ENCODE measurements at regions not wholly inside any gene's neighbourhood (a gene's known extent, or its start where the extent isn't known, plus 50 kb on each side); places are given as distances from the start of the nearest gene placed in this dataset.

DNA sequence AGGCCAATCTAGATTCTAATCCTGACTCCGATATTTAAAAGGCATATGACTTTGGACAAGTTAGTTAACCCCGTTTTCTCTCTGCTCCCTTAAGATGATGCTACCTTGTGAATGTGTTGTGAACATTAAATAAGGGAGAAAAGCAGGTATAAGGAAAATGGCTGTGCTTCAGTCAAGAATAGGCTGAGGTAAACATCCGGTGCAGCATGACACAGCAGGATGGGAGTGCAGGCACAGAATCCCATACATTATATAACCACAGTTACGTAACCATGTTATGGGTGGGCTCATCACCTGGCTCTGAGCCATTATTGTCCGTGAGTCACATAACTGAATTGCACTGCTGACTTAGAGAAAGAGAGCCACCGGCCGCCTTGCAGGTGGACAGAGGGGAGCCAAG, 382.2 kb upstream of the ANO5 start:
- Mint-ChIP-seq H3K36me3 (no peaks in the 10 kb centered on the region), H3K27me3 (no peaks in the 10 kb centered on the region), H3K4me3 (no peak overlapping the region), H3K9me3 (peaks cover 0 to 20% (median 6%) of the 10 kb centered on the region in 11 donors), H3K27ac (no peak overlapping the region), H3K4me1 (no peaks in the 10 kb centered on the region)
- ChIA-PET CTCF (interaction anchor here (0.6 kb wide), 1 partner anchor 20 kb away, joined by 3 read pairs; no protein-coding TSS in a partner anchor), POLR2A (no interaction called here)
- Histone ChIP-seq H3K4me3 (ENCODE audit: low read length) (no peak overlapping the region), H3K27ac (ENCODE audit: low read depth, low read length) (no peak overlapping the region), H3K36me3 (ENCODE audit: control insufficient read depth in 2 of 3, insufficient read depth in 3 of 3, low read length in 3 of 3) (no peaks in the 10 kb centered on the region), H3K27me3 (ENCODE audit: control insufficient read depth in 2 of 2, insufficient read depth in 2 of 2, low read length in 2 of 2) (no peaks in the 10 kb centered on the region), H3K9me3 (ENCODE audit: control insufficient read depth in 2 of 3, low read length in 3 of 3) (no peaks in the 10 kb centered on the region), H3K4me1 (ENCODE audit: control insufficient read depth in 2 of 2, insufficient read depth in 2 of 2, low read length in 2 of 2) (no peaks in the 10 kb centered on the region)
- no peak for DNase-seq
- no peak for ATAC-seq
- intact Hi-C loops (cut with micrococcal nuclease), result no loop called here

GRCh38 chr11:21811572-21811971, 381.3 kb upstream of the ANO5 start:
- H3K4me1 ChIP-seq (ENCODE audit: control insufficient read depth in 2 of 2, insufficient read depth in 2 of 2, low read length in 2 of 2), result no peaks in the 10 kb centered on the region
- H3K4me1 Mint-ChIP-seq, result no peaks in the 10 kb centered on the region
- no peak overlapping the region for H3K27ac Mint-ChIP-seq
- H3K36me3 ChIP-seq (ENCODE audit: control insufficient read depth in 2 of 3, insufficient read depth in 3 of 3, low read length in 3 of 3), result no peaks in the 10 kb centered on the region
- no peaks in the 10 kb centered on the region for H3K36me3 Mint-ChIP-seq
- ChIA-PET POLR2A (no interaction called here), CTCF (no interaction called here)
- intact Hi-C loops (cut with micrococcal nuclease), result no loop called here
- H3K27me3 Mint-ChIP-seq, result no peaks in the 10 kb centered on the region
- no peaks in the 10 kb centered on the region for H3K27me3 ChIP-seq (ENCODE audit: control insufficient read depth in 2 of 2, insufficient read depth in 2 of 2, low read length in 2 of 2)
- no peak for ATAC-seq
- H3K27ac ChIP-seq (ENCODE audit: low read depth, low read length), result no peak overlapping the region
- H3K9me3 Mint-ChIP-seq, result peaks cover 0 to 15% (median 6%) of the 10 kb centered on the region in 11 donors
- no peak for DNase-seq
- H3K4me3 Mint-ChIP-seq, result no peak overlapping the region
- no peak overlapping the region for H3K4me3 ChIP-seq (ENCODE audit: low read length)
- no peaks in the 10 kb centered on the region for H3K9me3 ChIP-seq (ENCODE audit: control insufficient read depth in 2 of 3, low read length in 3 of 3)

DNA sequence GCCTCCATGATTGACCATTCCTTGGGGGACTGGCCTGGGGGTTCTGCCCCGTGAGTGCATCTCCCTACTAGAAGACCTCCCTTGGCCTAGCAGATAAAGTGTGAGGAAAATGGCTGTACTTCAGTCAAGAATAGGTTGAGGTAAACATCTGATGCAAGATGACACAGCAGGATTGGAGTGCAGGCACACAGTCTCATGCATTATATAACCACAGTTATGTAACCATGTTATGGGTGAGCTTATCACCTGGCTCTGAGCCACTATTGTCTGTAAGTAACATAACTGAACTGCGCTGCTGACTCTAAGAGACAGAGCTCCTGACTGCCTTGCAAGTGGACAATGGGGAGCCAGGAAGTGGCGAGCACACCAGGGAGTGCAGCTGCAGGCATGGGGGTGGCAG, 378.7 kb upstream of the ANO5 start:
- Histone ChIP-seq H3K4me3 (ENCODE audit: low read length) (no peak overlapping the region), H3K36me3 (ENCODE audit: control insufficient read depth in 2 of 3, insufficient read depth in 3 of 3, low read length in 3 of 3) (no peaks in the 10 kb centered on the region), H3K4me1 (ENCODE audit: control insufficient read depth in 2 of 2, insufficient read depth in 2 of 2, low read length in 2 of 2) (no peaks in the 10 kb centered on the region), H3K27ac (ENCODE audit: low read depth, low read length) (no peak overlapping the region), H3K9me3 (ENCODE audit: control insufficient read depth in 2 of 3, low read length in 3 of 3) (no peaks in the 10 kb centered on the region), H3K27me3 (ENCODE audit: control insufficient read depth in 2 of 2, insufficient read depth in 2 of 2, low read length in 2 of 2) (no peaks in the 10 kb centered on the region)
- Mint-ChIP-seq H3K27me3 (no peaks in the 10 kb centered on the region), H3K27ac (no peak overlapping the region), H3K4me1 (no peaks in the 10 kb centered on the region), H3K9me3 (peaks cover 0 to 14% (median 3%) of the 10 kb centered on the region in 11 donors), H3K36me3 (no peaks in the 10 kb centered on the region), H3K4me3 (no peak overlapping the region)
- DNase-seq (no peak), ATAC-seq (no peak)
- ChIA-PET POLR2A (no interaction called here), CTCF (no interaction called here)
- intact Hi-C loops (cut with micrococcal nuclease), result no loop called here

GRCh38 chr11:21817696-21818095, 375.2 kb upstream of the ANO5 start:
- POLR2A ChIA-PET, result no interaction called here

DNA sequence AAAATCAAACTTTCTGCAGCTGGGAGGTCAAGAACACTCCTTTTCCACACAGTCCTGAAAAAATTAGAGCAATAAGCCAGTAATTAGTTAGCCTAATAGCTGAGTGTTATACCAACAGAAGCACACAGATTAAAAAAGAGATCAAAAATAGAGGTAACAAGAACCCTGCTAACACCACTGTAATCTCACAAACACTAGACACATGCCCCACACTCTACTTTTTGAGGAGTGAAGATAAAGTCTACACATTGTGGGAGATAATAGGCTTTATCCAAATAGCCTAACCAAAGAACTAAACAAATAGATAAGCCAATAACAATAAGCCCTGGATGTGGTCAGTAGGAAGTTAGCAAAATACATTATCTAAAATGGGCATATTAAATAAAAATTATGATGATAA, 372.7 kb upstream of the ANO5 start:
- CTCF ChIA-PET, result no interaction called here
- intact Hi-C loops (cut with micrococcal nuclease), result no loop called here
- no peaks in the 10 kb centered on the region for H3K36me3 Mint-ChIP-seq
- ATAC-seq (no peak), DNase-seq (no peak)
- H3K27ac ChIP-seq (ENCODE audit: low read depth, low read length), result no peak overlapping the region
- no peaks in the 10 kb centered on the region for H3K27me3 Mint-ChIP-seq
- H3K27ac Mint-ChIP-seq, result no peak overlapping the region
- no peaks in the 10 kb centered on the region for H3K36me3 ChIP-seq (ENCODE audit: control insufficient read depth in 2 of 3, insufficient read depth in 3 of 3, low read length in 3 of 3)
- H3K9me3 ChIP-seq (ENCODE audit: control insufficient read depth in 2 of 3, low read length in 3 of 3), result no peaks in the 10 kb centered on the region
- no peak overlapping the region for H3K4me3 ChIP-seq (ENCODE audit: low read length)
- H3K4me1 Mint-ChIP-seq, result no peaks in the 10 kb centered on the region
- no peaks in the 10 kb centered on the region for H3K4me1 ChIP-seq (ENCODE audit: control insufficient read depth in 2 of 2, insufficient read depth in 2 of 2, low read length in 2 of 2)
- POLR2A ChIA-PET, result no interaction called here
- H3K9me3 Mint-ChIP-seq, result peaks cover 0 to 5% (median 0%) of the 10 kb centered on the region in 11 donors
- no peaks in the 10 kb centered on the region for H3K27me3 ChIP-seq (ENCODE audit: control insufficient read depth in 2 of 2, insufficient read depth in 2 of 2, low read length in 2 of 2)
- H3K4me3 Mint-ChIP-seq, result no peak overlapping the region

More at GRCh38 chr11:21817696-21818095, 375.2 kb upstream of the ANO5 start:
- CTCF ChIA-PET, result no interaction called here
- no peaks in the 10 kb centered on the region for H3K4me1 ChIP-seq (ENCODE audit: control insufficient read depth in 2 of 2, insufficient read depth in 2 of 2, low read length in 2 of 2)
- Mint-ChIP-seq H3K27ac (no peak overlapping the region), H3K27me3 (no peaks in the 10 kb centered on the region), H3K4me3 (no peak overlapping the region), H3K9me3 (peaks cover 0 to 7% (median 4%) of the 10 kb centered on the region in 11 donors), H3K4me1 (no peaks in the 10 kb centered on the region), H3K36me3 (no peaks in the 10 kb centered on the region)
- intact Hi-C loops (cut with micrococcal nuclease), result no loop called here
- DNase-seq, result no peak
- no peak for ATAC-seq
- no peak overlapping the region for H3K27ac ChIP-seq (ENCODE audit: low read depth, low read length)
- H3K36me3 ChIP-seq (ENCODE audit: control insufficient read depth in 2 of 3, insufficient read depth in 3 of 3, low read length in 3 of 3), result no peaks in the 10 kb centered on the region
- H3K27me3 ChIP-seq (ENCODE audit: control insufficient read depth in 2 of 2, insufficient read depth in 2 of 2, low read length in 2 of 2), result no peaks in the 10 kb centered on the region
- no peak overlapping the region for H3K4me3 ChIP-seq (ENCODE audit: low read length)
- no peaks in the 10 kb centered on the region for H3K9me3 ChIP-seq (ENCODE audit: control insufficient read depth in 2 of 3, low read length in 3 of 3)

GRCh38 chr11:21825127-21825526, 367.8 kb upstream of the ANO5 start:
- H3K36me3 Mint-ChIP-seq, result no peaks in the 10 kb centered on the region
- Histone ChIP-seq H3K4me3 (ENCODE audit: low read length) (no peak overlapping the region), H3K27me3 (ENCODE audit: control insufficient read depth in 2 of 2, insufficient read depth in 2 of 2, low read length in 2 of 2) (no peaks in the 10 kb centered on the region), H3K27ac (ENCODE audit: low read depth, low read length) (no peak overlapping the region), H3K9me3 (ENCODE audit: control insufficient read depth in 2 of 3, low read length in 3 of 3) (no peaks in the 10 kb centered on the region), H3K4me1 (ENCODE audit: control insufficient read depth in 2 of 2, insufficient read depth in 2 of 2, low read length in 2 of 2) (no peaks in the 10 kb centered on the region), H3K36me3 (ENCODE audit: control insufficient read depth in 2 of 3, insufficient read depth in 3 of 3, low read length in 3 of 3) (no peaks in the 10 kb centered on the region)
- no peaks in the 10 kb centered on the region for H3K27me3 Mint-ChIP-seq
- peaks cover 0 to 10% (median 1%) of the 10 kb centered on the region in 11 donors for H3K9me3 Mint-ChIP-seq
- ATAC-seq, result no peak
- POLR2A ChIA-PET, result no interaction called here
- no peak overlapping the region for H3K4me3 Mint-ChIP-seq
- CTCF ChIA-PET, result no interaction called here
- no peak overlapping the region for H3K27ac Mint-ChIP-seq
- H3K4me1 Mint-ChIP-seq, result no peaks in the 10 kb centered on the region
- intact Hi-C loops (cut with micrococcal nuclease), result no loop called here
- no peak for DNase-seq

DNA sequence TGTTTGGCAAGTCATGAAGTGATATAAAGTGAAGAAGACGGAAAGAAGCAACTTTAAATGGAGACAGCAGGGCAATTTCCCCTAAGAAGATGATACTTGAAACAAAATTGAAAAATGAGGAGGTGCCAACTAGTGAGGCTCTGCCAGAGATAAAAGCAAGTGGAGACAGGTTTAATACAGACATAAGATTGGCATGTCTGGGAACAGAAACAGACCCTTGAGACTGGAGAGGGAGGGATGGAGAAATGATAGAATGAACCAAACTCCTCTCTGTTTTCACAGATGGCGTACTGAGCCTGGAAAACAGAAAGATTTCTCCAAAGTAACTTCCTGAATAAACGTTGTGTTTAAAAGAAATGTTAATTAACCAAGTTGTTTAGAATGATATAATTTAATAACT, 354.5 kb upstream of the ANO5 start:
- Mint-ChIP-seq H3K36me3 (no peaks in the 10 kb centered on the region), H3K4me1 (no peaks in the 10 kb centered on the region), H3K27me3 (no peaks in the 10 kb centered on the region), H3K9me3 (peaks cover 0 to 12% (median 2%) of the 10 kb centered on the region in 11 donors), H3K4me3 (no peak overlapping the region), H3K27ac (no peak overlapping the region)
- ChIA-PET CTCF (no interaction called here), POLR2A (no interaction called here)
- no peak for DNase-seq
- no peaks in the 10 kb centered on the region for H3K27me3 ChIP-seq (ENCODE audit: control insufficient read depth in 2 of 2, insufficient read depth in 2 of 2, low read length in 2 of 2)
- no peaks in the 10 kb centered on the region for H3K9me3 ChIP-seq (ENCODE audit: control insufficient read depth in 2 of 3, low read length in 3 of 3)
- H3K36me3 ChIP-seq (ENCODE audit: control insufficient read depth in 2 of 3, insufficient read depth in 3 of 3, low read length in 3 of 3), result no peaks in the 10 kb centered on the region
- H3K4me1 ChIP-seq (ENCODE audit: control insufficient read depth in 2 of 2, insufficient read depth in 2 of 2, low read length in 2 of 2), result no peaks in the 10 kb centered on the region
- no peak overlapping the region for H3K4me3 ChIP-seq (ENCODE audit: low read length)
- no peak for ATAC-seq
- no peak overlapping the region for H3K27ac ChIP-seq (ENCODE audit: low read depth, low read length)
- intact Hi-C loops (cut with micrococcal nuclease), result no loop called here
